NCI-H524 treated with DMSO at 0.1 percent for 48 hours (cell line): ENCODE measurements at regions not wholly inside any gene's neighbourhood (a gene's known extent, or its start where the extent isn't known, plus 50 kb on each side); places are given as distances from the start of the nearest gene placed in this dataset.

Experiments
- DNase-seq: peaks from one replicate; lab custom pipeline; 2025; lab: John Stamatoyannopoulos, UW

GRCh38 chr18:73962256-73962655 lies 185.4 kb downstream of the FBXO15 start:
- no peak for DNase-seq

GRCh38 chr18:73961804-73962203 lies 185.8 kb downstream of the FBXO15 start:
- DNase-seq: no peak

GRCh38 chr18:73959352-73959751 lies 188.3 kb downstream of the FBXO15 start:
- DNase-seq: no peak

- DNase-seq: no peak
Observed at GRCh38 chr18:73954268-73954667, 193.4 kb downstream of the FBXO15 start.

GRCh38 chr18:73952296-73952946 lies 195.2 kb downstream of the FBXO15 start:
- no peak for DNase-seq

- DNase-seq: no peak
Observed at GRCh38 chr18:73950116-73950700, 197.4 kb downstream of the FBXO15 start.

GRCh38 chr18:73948497-73948896 lies 199.1 kb downstream of the FBXO15 start:
- DNase-seq: no peak

- no peak for DNase-seq
Observed at GRCh38 chr18:73948084-73948483, 199.6 kb downstream of the FBXO15 start.

- DNase-seq: no peak
Observed at GRCh38 chr18:73947180-73947921, 200.3 kb downstream of the FBXO15 start.

GRCh38 chr18:73945130-73945792 lies 202.4 kb downstream of the FBXO15 start:
- DNase-seq: no peak

- no peak for DNase-seq
Observed at GRCh38 chr18:73944715-73945114, 202.9 kb downstream of the FBXO15 start.

GRCh38 chr18:73943763-73944162 lies 203.9 kb downstream of the FBXO15 start:
- DNase-seq: no peak

GRCh38 chr18:73942956-73943355 lies 204.7 kb downstream of the FBXO15 start:
- no peak for DNase-seq

- DNase-seq: no peak
Observed at GRCh38 chr18:73942081-73942625, 205.5 kb downstream of the FBXO15 start.

GRCh38 chr18:73940721-73941120 lies 206.9 kb downstream of the FBXO15 start:
- no peak for DNase-seq

GRCh38 chr18:73939391-73939790 lies 208.2 kb downstream of the FBXO15 start:
- no peak for DNase-seq

- DNase-seq: no peak
Observed at GRCh38 chr18:73933685-73934084, 213.9 kb downstream of the FBXO15 start.

GRCh38 chr18:73932976-73933375 lies 214.7 kb downstream of the FBXO15 start:
- no peak for DNase-seq

- DNase-seq: no peak
Observed at GRCh38 chr18:73927496-73927895, 220.1 kb downstream of the FBXO15 start.

- DNase-seq: no peak
Observed at GRCh38 chr18:73924836-73925235, 222.8 kb downstream of the FBXO15 start.

- DNase-seq: no peak
Observed at GRCh38 chr18:73924307-73924706, 223.3 kb downstream of the FBXO15 start.

- DNase-seq: no peak
Observed at GRCh38 chr18:73923866-73924265, 223.8 kb downstream of the FBXO15 start.

GRCh38 chr18:73920033-73920432 lies 227.6 kb downstream of the FBXO15 start:
- DNase-seq: no peak
